K562 (cell line): ENCODE measurements at regions not wholly inside any gene's neighbourhood (a gene's known extent, or its start where the extent isn't known, plus 50 kb on each side); places are given as distances from the start of the nearest gene placed in this dataset.

Source experiments
- CBX2 ChIP-seq: fragments of 200-600 bp; sonication (generic); IDR thresholded peaks from one replicate; pipeline ENCODE4 v1.6.1; 2012; ENCODE audit warnings: mild to moderate bottlenecking, low read length, inconsistent platforms; ENCODE audit not compliant: insufficient read depth, poor library complexity, severe bottlenecking
- EP300 ChIP-seq: IDR thresholded peaks from 2 replicates; pipeline ENCODE4 v1.6.1; 2012; ENCODE audit warnings: low read length, improper control_type of control experiment
- FOXP1 ChIP-seq: sonication (generic); formaldehyde crosslinking; IDR thresholded peaks from 2 replicates; pipeline ENCODE4 v1.8.0; 2022; ENCODE audit warnings: mild to moderate bottlenecking, missing genetic modification reagents
- NFYB ChIP-seq: IDR thresholded peaks from 2 replicates; pipeline ENCODE4 v1.6.1; 2011; ENCODE audit warnings: mild to moderate bottlenecking, moderate library complexity; ENCODE audit not compliant: insufficient read length; ENCODE audit errors: extremely low read depth
- NR2C2 ChIP-seq, 2 experiments: fragments of 200-800 bp in 1 of 2; sonication (Bioruptor generic) in 1 of 2; sonication (generic) in 1 of 2; formaldehyde crosslinking in 1 of 2; IDR thresholded peaks; 2 replicates each; pipeline versions ENCODE4 v1.6.1 to v1.8.0; 2016 to 2022; ENCODE audit warnings: mild to moderate bottlenecking in 1 of 2, missing compliant biosample characterization in 1 of 2, missing genetic modification characterization in 1 of 2, missing genetic modification reagents in 1 of 2
- SMAD2 ChIP-seq: fragments of 150-350 bp; IDR thresholded peaks from 2 replicates; pipeline ENCODE4 v1.6.1; 2014; ENCODE audit warnings: low read depth, mild to moderate bottlenecking, low read length
- STAG1 ChIP-seq: sonication (generic); formaldehyde crosslinking; IDR thresholded peaks from 2 replicates; pipeline ENCODE4 v1.5.0; 2020; ENCODE audit warnings: missing genetic modification reagents, borderline replicate concordance
- TCF7L2 ChIP-seq: fragments of 150-350 bp; IDR thresholded peaks from 2 replicates; pipeline ENCODE4 v1.6.1; 2016; ENCODE audit warnings: low read depth, mild to moderate bottlenecking, low read length, moderate library complexity
- TF ChIP-seq, protein P1 (sequence below), 3 experiments: IDR thresholded peaks in 2 of 3; conservative IDR thresholded peaks in 1 of 3; 2 replicates each; pipeline ENCODE4 v1.5.1; 2011 to 2012; ENCODE audit warnings: low read length in 3 of 3, mild to moderate bottlenecking in 3 of 3, control low read depth in 2 of 3, improper control_type of control experiment in 1 of 3, inconsistent platforms in 1 of 3, low read depth in 1 of 3, mixed read lengths in 1 of 3, moderate library complexity in 1 of 3; ENCODE audit not compliant: insufficient read depth in 2 of 3
- TF ChIP-seq, protein P2 (sequence below): fragments of 250-450 bp; sonication (Bioruptor Pico); IDR thresholded peaks from 2 replicates; pipeline ENCODE4 v1.4.0; 2020; ENCODE audit warnings: mild to moderate bottlenecking, moderate library complexity, borderline replicate concordance

DNA sequence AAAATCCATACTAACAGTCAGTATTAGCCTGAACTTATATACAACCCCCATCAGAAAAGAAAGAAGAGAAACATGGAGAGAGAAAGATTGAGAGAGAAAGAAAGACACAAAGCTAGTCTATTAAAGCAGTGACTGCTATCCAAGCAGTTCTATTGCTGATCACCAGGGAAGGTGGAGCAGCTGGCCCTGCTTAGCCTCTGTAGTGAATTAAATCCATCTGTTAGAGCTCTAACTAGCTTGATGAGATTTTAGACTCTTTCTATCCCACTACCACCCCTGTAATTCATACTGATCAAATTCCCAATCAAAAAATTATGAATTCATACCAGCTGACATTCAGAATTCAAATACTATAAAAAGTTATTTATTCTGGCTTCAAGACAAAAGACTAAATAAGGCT lies 486.0 kb upstream of the LRRN3 start:
- TF ChIP-seq, protein P1, sequence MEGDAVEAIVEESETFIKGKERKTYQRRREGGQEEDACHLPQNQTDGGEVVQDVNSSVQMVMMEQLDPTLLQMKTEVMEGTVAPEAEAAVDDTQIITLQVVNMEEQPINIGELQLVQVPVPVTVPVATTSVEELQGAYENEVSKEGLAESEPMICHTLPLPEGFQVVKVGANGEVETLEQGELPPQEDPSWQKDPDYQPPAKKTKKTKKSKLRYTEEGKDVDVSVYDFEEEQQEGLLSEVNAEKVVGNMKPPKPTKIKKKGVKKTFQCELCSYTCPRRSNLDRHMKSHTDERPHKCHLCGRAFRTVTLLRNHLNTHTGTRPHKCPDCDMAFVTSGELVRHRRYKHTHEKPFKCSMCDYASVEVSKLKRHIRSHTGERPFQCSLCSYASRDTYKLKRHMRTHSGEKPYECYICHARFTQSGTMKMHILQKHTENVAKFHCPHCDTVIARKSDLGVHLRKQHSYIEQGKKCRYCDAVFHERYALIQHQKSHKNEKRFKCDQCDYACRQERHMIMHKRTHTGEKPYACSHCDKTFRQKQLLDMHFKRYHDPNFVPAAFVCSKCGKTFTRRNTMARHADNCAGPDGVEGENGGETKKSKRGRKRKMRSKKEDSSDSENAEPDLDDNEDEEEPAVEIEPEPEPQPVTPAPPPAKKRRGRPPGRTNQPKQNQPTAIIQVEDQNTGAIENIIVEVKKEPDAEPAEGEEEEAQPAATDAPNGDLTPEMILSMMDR (IDR thresholded peaks at IDR 0.05 in 2 of 3, conservative IDR thresholded peaks at IDR 0.05 in 1 of 3; ENCODE audit: insufficient read depth in 2 of 3, low read depth in 1 of 3, low read length in 3 of 3): no peak
- TF ChIP-seq TCF7L2 (no peak), EP300 (no peak), NR2C2 (CRISPR knock-in tag; IDR thresholded peaks at IDR 0.05) (no peak), NR2C2 (tag; IDR thresholded peaks at IDR 0.05) (no peak), STAG1 (CRISPR knock-in tag) (no peak), FOXP1 (no peak), CBX2 (no peak), SMAD2 (no peak), NFYB (no peak)
- TF ChIP-seq, protein P2, sequence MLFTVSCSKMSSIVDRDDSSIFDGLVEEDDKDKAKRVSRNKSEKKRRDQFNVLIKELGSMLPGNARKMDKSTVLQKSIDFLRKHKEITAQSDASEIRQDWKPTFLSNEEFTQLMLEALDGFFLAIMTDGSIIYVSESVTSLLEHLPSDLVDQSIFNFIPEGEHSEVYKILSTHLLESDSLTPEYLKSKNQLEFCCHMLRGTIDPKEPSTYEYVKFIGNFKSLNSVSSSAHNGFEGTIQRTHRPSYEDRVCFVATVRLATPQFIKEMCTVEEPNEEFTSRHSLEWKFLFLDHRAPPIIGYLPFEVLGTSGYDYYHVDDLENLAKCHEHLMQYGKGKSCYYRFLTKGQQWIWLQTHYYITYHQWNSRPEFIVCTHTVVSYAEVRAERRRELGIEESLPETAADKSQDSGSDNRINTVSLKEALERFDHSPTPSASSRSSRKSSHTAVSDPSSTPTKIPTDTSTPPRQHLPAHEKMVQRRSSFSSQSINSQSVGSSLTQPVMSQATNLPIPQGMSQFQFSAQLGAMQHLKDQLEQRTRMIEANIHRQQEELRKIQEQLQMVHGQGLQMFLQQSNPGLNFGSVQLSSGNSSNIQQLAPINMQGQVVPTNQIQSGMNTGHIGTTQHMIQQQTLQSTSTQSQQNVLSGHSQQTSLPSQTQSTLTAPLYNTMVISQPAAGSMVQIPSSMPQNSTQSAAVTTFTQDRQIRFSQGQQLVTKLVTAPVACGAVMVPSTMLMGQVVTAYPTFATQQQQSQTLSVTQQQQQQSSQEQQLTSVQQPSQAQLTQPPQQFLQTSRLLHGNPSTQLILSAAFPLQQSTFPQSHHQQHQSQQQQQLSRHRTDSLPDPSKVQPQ: no peak
